Activated naive CD4-positive, alpha-beta T cell treated with Interleukin-2 at 50 U/mL for 16 hours (primary cell): ENCODE measurements at regions not wholly inside any gene's neighbourhood (a gene's known extent, or its start where the extent isn't known, plus 50 kb on each side); places are given as distances from the start of the nearest gene placed in this dataset.
"Not testable (repeated sequence)": the region's sequence is repeated elsewhere in the genome, so short reads cannot be mapped to it uniquely, and the experiment has no call there.

Experiments used
- DNase-seq: peaks from one replicate; pipeline ENCODE4 v3.0.0-alpha.2; 2020

GRCh38 chr10:33032654-33033151, 74.7 kb upstream of the ITGB1 start:
- DNase-seq = no peak

GRCh38 chr10:33031815-33032653, 74.0 kb upstream of the ITGB1 start:
- DNase-seq = no peak

DNA sequence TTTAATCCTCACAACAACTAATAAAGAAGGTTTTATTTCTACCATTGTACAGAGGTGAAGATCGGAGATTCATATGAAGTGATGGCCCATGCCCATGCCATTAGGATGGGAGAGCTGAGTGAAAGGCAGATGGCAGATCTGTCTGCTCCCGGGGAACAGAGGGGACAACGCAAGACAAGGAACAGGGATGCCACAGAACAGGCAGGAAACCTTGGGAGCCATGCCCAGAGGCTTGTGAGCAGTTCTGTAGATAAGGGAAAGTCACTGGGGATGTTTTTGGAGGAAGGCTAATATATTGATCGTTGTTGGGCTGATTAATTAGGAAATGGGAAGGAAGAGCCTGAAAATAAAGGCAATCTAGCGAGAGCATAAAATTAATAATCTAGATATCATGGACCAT, 73.1 kb upstream of the ITGB1 start:
- DNase-seq = no peak

DNA sequence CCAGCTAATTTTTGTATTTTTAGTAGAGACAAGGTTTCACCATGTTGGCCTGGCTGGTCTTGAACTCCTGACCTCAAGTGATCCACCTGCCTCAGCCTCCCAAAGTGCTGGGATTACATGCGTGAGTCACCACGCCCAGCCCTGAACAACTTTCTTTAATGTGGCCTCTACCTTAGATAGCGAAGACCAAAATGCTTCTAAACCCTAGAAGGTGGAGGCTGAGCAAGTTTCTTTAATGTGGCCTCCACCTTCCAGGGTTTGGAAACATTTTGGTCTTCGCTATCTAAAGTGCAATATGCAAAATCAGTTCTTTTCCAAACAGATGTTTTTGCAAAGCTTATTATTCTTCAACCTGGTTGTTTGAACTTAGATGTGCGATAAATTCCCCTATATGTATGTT, 70.5 kb upstream of the ITGB1 start:
- peak; percentile 46 for DNase-seq

DNA sequence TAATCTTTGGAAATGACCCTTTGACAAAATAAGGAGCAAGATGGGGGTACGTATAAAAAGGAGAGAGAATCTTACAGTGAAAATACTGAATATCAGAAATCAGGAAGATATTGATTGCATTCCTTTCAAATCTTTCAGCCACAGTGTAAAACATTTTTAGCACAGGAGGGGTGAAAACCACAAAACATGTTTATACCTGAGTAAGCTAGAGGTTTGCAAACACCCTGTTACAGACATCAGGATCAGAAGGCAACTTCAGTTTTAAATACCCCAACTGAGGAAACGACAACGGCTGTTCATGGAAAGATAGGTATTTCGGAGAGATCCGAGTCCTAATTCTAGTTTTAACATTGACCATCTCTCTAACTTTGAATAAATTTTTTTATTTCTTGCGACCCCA, 69.1 kb upstream of the ITGB1 start:
- DNase-seq = no peak

GRCh38 chr10:33026422-33026821, 68.4 kb upstream of the ITGB1 start:
- DNase-seq = no peak

DNA sequence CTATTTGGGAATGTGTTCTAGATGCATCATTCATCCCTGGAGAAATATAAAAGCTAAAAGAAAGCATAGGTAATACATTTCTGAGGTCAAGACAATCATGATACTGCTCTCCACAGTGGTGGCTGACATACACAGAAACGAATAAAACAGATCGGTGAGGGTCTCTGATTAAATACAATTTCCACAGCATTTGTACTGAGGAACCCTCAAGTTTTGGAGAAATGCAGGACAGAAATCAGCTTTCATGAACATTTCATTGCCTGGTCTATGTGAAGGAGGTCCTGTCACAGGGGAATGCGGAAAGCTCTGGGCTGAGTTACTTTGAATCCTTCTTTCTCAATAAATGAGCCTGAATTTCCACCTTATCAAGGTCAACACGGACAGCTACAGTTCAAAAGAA, 67.9 kb upstream of the ITGB1 start:
- DNase-seq = no peak

DNA sequence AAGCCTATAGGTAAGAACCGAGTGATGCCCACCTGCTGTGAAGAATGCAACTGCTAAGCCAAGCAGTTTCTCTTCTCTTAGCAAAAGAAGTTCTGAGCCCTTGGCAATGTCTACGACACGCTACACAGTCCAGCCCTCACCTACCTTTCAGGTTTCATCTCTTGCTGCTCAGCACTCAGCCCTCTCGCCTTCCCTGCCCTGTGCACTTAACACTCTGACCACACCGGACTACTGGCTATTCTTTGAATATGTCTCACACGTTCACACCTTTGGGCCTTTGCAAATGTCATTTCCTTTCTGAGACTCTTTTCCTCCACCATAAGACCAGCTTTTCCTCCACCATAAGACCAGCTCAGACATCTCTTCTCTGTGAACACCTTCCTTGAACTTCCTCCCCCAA, 67.0 kb upstream of the ITGB1 start:
- no peak for DNase-seq

GRCh38 chr10:33022691-33023090, 64.7 kb upstream of the ITGB1 start:
- DNase-seq = no peak

DNA sequence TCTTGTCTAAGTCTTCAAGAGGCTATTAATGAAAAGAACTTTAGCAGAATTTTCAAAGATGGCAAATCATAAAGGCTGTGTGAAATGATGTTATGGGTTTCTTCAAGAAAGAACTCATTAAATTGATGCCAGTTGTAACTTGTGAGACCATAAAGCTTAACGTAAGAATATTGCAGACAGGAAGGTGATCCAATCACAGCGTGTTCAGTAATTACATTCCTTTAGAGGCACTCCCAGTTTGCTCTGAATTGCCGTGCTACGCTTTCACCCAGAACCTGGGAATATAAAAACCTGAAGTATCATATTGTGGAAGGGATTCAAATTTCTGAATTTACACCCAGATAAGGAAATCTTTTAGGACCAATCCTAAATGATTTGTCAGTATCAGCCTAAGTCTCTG, 64.1 kb upstream of the ITGB1 start:
- DNase-seq = no peak

- DNase-seq = no peak
Measured at GRCh38 chr10:33016988-33017387, 59.0 kb upstream of the ITGB1 start.

DNA sequence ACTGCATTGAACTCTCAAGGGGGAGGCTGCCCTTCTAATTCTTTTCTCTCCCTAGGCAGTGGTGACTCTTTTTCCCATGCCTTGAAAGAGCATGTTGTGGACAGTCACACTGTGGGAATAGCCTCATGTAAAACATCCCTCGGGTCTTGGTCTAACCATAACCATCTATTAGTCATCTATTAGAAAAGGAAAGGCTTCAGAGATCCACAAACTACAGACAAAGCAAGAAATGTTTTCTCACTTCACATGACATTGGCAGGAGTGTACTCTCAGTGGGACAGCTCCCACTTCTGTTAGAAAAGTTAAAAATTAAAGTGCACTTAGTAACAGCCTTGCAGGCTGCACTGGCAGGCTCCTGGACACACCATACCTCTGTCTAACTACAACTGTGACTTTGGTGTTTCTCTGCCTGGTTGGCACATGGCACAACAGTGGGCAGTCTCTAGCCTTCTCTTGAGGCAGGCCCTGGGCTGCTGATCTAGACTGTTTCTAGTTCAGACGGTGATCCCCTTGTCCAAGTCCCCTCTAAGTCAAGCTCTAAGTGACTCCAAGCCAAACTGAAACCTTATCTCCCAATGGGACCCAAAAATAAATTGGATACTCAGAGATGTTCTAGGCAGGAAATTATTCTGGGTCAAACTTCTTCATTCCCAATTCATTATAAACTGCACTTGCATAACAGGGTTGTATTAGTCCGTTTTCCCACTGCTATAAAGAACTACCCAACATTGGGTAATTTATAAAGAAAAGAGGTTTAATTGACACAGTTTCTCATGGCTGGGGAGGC, 57.9 kb upstream of the ITGB1 start:
- DNase-seq = no peak

GRCh38 chr10:33013331-33013730, 55.3 kb upstream of the ITGB1 start:
- DNase-seq = not testable (repeated sequence)

DNA sequence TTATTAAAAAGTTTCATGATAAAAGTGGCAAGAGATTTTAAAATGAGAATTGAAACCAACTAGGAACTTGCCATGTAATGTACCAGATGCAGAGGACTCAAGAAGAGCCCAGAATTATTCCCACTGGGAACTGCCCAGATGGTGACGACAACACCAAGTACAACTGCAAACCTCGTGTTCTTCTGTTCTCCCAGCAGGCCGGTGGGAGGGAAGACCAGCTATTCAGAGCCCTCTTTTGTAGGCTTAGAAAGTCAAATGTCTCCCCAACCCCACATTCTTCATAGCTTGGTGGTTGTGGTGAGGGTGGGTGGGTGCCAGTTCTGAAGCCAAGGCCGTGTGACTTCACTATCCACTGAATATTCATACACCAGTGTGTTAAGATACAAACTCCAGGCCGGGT, 54.3 kb upstream of the ITGB1 start:
- DNase-seq = no peak

DNA sequence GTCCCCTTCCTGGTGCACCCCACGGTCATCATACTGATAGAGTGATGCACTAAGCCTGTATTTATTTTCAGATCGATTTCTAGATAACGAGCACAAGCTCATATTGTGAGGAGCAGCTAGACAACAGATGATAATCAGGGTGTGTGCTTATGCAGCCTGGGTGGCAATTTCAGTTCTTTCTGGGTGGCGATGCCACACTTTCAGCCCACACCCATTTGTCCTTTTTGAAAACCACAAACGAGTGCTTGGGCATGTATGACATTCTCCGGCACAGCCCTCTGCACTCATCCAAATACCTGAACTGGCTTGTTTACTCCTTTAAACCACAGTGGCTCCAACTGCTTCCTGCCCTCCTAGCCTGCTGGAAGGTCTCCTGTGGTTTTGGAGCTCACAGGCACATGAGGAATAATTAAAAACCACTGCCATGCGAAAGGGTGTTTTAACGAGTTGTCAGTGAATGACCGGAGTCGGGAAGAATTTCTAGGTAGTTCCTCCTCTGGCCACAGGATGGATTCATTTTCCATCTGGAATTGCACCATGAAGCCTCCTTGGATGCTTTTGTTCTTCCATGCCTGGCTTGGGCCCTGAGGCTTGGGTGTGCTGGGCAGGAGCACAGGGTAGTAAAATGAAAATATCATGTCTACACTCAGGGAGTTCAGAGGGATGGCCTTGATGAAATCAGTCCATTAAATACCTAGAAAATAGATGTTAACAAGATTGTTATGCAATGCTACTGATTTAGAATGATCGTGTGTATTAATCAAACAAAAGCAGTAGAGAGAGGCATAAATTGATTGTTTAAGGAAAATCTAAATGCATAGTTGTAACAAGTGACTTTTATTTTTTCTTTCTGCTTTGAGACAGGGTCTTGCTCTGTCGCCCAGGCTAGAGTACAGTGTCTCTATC, 52.4 kb upstream of the ITGB1 start:
- peak; percentile 37 for DNase-seq

- DNase-seq = no peak
Measured at GRCh38 chr10:33009244-33010131, 51.5 kb upstream of the ITGB1 start.

- peak; percentile 70 for DNase-seq
Measured at GRCh38 chr10:33008499-33009243, 50.6 kb upstream of the ITGB1 start.

- not testable (repeated sequence) for DNase-seq
Measured at GRCh38 chr10:33007731-33008381, 49.8 kb upstream of the ITGB1 start.
